ENCODE measurements at regions not wholly inside any gene's neighbourhood (a gene's known extent, or its start where the extent isn't known, plus 50 kb on each side); places are given as distances from the start of the nearest gene placed in this dataset.

DNA sequence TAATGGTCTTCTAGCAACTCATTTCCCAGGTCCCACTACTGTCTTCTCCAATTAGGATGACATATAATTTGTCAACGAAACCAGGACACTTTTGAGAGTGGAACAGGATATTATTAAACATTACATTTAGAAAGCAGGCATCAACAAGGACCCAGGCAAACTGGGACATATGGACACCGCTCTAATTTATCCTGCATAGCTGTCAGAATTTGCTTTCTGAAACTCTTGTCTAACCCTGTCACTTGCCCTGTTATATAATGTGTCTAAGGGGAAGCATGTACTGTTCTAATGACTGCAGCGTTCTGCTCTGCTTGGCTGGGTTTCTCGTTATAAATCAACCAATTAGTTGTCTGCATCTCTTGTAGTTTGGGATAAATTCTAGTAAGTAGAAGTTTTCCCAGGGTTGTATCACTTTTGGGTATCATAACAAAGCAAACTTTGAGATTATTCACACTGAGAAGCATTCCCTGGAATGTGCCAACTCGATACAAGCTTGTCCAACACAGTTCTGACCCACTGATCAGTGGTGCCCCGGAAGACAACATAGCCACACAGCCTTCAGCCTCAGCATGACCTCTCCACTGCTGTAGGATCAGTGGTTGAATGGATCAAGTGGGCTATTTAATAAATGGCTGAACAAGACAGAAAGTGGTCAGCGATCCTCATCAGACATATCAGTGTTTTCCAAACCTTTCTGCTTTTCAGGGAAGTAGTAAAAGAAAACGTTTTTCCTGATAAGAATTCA, 228.1 kb downstream of the KIF20B start:
- no peak for DNase-seq
- in situ Hi-C loops (cut with HindIII; ENCODE audit: low pct_ligation_motif_present, low pct_unique_long_range_greater_than_20kb, low sequenced_read_pairs) = no loop called here

DNA sequence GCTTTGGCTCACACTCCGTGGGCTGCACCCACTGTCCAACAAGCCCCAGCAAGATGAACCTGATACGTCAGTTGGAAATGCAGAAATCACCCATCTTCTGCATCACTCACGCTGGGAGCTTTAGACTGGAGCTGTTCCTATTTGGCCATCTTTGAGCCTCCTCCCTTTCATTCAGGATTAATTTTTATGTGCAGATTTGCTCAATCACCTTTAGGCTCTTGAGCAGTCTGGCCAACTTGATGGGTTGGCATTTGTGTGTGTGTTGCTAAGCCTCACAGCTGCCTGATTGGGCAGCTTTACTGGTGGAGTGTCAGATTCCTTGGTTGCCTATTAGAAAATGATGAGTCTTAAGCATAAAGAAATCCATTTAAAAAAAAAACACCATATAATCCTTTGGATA, 236.1 kb downstream of the KIF20B start:
- DNase-seq = no peak
- in situ Hi-C loops (cut with HindIII; ENCODE audit: low pct_ligation_motif_present, low pct_unique_long_range_greater_than_20kb, low sequenced_read_pairs) = no loop called here

GRCh38 chr10:89940076-89940475, 238.7 kb downstream of the KIF20B start:
- no peak for DNase-seq
- in situ Hi-C loops (cut with HindIII; ENCODE audit: low pct_ligation_motif_present, low pct_unique_long_range_greater_than_20kb, low sequenced_read_pairs) = no loop called here

- no peak for DNase-seq
- in situ Hi-C loops (cut with HindIII; ENCODE audit: low pct_ligation_motif_present, low pct_unique_long_range_greater_than_20kb, low sequenced_read_pairs) = no loop called here
Observed at GRCh38 chr10:89942217-89942616, 240.8 kb downstream of the KIF20B start.

- in situ Hi-C loops (cut with HindIII; ENCODE audit: low pct_ligation_motif_present, low pct_unique_long_range_greater_than_20kb, low sequenced_read_pairs) = no loop called here
- no peak for DNase-seq
Observed at GRCh38 chr10:89944138-89944537, 242.7 kb downstream of the KIF20B start.

DNA sequence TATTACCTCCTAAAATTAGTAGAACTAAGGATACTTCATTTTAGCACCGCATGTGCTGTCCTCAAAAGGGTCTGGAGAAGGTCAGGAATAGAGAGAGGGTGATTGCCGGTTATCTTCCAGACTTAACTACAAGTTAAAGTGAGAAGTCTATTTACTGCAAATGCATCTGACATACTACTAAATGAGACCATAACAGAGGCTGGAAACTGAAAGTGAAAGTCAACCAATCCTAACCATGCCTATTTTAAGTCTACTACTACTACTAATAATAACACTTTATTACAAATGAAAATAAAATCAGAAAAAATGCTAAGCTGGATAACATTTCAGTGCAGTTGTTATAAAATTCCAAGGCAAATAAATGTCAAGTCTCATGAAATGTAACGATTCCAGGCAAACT, 244.7 kb downstream of the KIF20B start:
- peak; percentile 15 for DNase-seq
- in situ Hi-C loops (cut with HindIII; ENCODE audit: low pct_ligation_motif_present, low pct_unique_long_range_greater_than_20kb, low sequenced_read_pairs) = no loop called here

DNA sequence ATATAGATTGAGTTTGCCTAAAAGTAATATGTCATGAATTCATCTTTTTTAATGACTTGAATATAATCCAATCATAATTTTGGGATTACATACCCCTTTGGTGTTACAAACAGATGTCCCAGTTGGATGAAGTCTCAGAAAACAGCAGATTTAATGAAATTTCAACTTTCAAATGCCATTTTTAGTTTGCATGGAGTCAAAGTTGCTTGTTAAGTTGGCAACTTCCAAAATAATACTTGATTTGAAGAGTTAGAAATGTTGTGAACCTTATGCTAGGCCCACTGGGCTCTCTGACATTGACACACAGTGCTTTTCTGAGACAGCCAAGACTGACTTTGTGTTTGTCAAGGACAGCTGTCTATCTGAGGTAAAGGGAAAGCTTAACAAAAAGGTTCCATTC, 248.1 kb downstream of the KIF20B start:
- in situ Hi-C loops (cut with HindIII; ENCODE audit: low pct_ligation_motif_present, low pct_unique_long_range_greater_than_20kb, low sequenced_read_pairs) = no loop called here
- no peak for DNase-seq

GRCh38 chr10:89952325-89952724, 250.9 kb downstream of the KIF20B start:
- in situ Hi-C loops (cut with HindIII; ENCODE audit: low pct_ligation_motif_present, low pct_unique_long_range_greater_than_20kb, low sequenced_read_pairs) = no loop called here

GRCh38 chr10:89952751-89953150, 251.4 kb downstream of the KIF20B start:
- no peak for DNase-seq
- in situ Hi-C loops (cut with HindIII; ENCODE audit: low pct_ligation_motif_present, low pct_unique_long_range_greater_than_20kb, low sequenced_read_pairs) = no loop called here

More at GRCh38 chr10:89952325-89952724, 250.9 kb downstream of the KIF20B start:
- no peak for DNase-seq

GRCh38 chr10:89954061-89954460, 252.7 kb downstream of the KIF20B start:
- DNase-seq = no peak

DNA sequence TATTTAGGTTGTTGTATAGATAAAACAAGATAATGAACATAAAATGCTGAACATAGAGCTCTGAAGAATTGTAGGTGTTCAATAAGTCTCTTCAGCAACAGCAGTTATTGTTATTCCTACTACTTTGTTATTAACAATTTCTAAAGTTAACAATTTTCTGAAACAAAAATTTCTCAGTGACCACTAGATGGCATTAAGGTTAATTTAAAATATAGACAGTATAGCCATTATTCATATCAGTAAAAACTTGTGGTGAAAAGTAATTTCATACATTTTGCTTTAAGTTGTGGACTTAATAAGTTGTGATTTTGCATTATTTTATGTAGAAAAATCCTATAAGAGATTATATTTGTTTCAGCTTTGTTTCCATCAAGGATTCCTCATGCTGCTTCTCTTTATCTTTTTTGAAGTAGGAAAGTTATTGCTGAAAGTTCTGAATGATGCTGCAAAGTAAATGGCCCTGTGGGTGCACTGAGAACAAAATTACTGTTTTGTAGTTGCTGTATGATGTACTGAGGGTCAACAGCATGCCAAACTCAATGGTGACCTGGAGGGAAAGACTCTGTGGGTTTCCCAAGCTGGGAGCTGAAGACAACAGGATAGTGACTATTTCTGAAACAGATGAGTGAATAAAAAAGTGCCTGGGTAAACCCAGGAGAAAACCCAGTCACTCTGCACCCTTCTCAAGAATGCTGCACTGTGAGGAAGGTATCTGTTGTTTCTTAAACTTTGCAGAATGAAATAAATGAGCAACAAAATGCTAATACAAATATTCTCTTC, 253.6 kb downstream of the KIF20B start:
- DNase-seq = peak; percentile 10
- in situ Hi-C loops (cut with HindIII; ENCODE audit: low pct_ligation_motif_present, low pct_unique_long_range_greater_than_20kb, low sequenced_read_pairs) = no loop called here

More at GRCh38 chr10:89954061-89954460, 252.7 kb downstream of the KIF20B start:
- in situ Hi-C loops (cut with HindIII; ENCODE audit: low pct_ligation_motif_present, low pct_unique_long_range_greater_than_20kb, low sequenced_read_pairs) = no loop called here

GRCh38 chr10:89959433-89960110, 258.2 kb downstream of the KIF20B start:
- no peak for DNase-seq
- in situ Hi-C loops (cut with HindIII; ENCODE audit: low pct_ligation_motif_present, low pct_unique_long_range_greater_than_20kb, low sequenced_read_pairs) = no loop called here

DNA sequence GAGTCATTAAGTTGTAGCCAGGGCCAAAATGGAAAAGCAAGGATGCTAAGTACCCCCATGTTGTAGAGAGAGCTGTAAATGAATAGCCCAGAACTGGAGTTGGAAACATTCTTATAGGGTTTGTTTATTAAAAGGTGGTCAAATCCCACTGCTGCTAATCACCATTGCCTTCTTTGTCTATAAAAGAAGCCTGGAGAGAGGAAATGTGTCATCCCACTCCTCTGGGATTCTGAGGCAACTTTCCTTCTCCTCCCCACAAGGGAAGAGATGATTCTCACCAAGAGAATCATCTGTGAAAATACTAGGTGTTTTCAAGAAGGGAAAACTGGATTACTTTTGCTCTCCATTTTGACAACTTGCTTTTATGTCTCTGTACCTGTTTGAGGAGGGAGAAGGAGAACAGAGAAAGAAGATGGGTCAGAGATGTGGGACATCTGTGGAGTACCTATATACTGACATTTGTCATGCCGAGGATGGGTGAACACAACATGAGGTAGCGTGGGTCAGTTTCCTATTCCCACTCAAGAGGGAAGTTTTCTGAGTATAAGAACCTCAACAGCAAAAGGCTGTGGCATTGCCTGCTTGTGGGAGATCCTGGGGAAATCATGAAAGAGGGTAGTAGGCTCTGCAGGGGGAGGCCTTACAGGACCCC, 262.2 kb downstream of the KIF20B start:
- DNase-seq = no peak
- in situ Hi-C loops (cut with HindIII; ENCODE audit: low pct_ligation_motif_present, low pct_unique_long_range_greater_than_20kb, low sequenced_read_pairs) = no loop called here

- in situ Hi-C loops (cut with HindIII; ENCODE audit: low pct_ligation_motif_present, low pct_unique_long_range_greater_than_20kb, low sequenced_read_pairs) = no loop called here
- DNase-seq = no peak
Observed at GRCh38 chr10:89966211-89966610, 264.8 kb downstream of the KIF20B start.

GRCh38 chr10:89973326-89973725, 271.9 kb downstream of the KIF20B start:
- DNase-seq = no peak
- in situ Hi-C loops (cut with HindIII; ENCODE audit: low pct_ligation_motif_present, low pct_unique_long_range_greater_than_20kb, low sequenced_read_pairs) = no loop called here

DNA sequence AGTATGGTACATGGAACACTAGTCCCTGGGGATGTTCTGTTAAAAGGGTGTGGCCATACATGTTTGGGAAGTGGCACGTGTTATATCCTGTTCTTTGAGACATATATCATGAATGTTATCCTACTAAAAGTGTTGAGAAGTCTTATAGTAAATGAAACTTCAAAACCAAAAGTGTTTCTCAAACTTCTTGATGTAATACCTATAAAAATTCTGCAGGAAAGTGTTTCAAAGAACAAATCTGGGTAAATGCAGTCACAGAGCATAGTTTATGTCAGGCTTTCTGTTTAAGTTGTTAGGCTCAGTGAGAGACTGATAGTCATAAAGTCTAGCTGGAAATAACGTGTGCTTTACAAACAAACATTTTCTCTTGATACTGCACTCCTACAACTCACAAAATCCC, 273.7 kb downstream of the KIF20B start:
- DNase-seq = no peak
- in situ Hi-C loops (cut with HindIII; ENCODE audit: low pct_ligation_motif_present, low pct_unique_long_range_greater_than_20kb, low sequenced_read_pairs) = no loop called here

DNA sequence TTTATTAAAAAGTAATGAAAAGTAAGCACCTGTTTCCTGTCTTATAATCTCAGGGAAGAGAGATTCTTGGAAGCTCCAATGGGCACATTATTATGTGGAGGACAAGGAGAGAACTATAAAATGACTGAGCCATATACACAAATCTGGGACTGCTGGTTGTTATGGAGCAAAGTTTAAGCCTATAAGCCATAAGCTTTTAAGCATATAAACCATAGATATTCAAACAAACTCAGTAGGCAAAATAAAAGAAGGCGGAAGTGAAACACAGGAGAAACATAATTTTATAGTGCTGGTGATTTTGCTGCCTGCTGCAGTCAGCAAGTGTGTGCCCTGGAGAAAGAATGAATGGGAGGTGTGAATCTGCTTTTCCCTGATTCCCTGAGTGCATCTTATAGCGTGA, 274.4 kb downstream of the KIF20B start:
- DNase-seq = no peak
- in situ Hi-C loops (cut with HindIII; ENCODE audit: low pct_ligation_motif_present, low pct_unique_long_range_greater_than_20kb, low sequenced_read_pairs) = no loop called here

- DNase-seq = no peak
- in situ Hi-C loops (cut with HindIII; ENCODE audit: low pct_ligation_motif_present, low pct_unique_long_range_greater_than_20kb, low sequenced_read_pairs) = no loop called here
Observed at GRCh38 chr10:89978081-89978480, 276.7 kb downstream of the KIF20B start.

DNA sequence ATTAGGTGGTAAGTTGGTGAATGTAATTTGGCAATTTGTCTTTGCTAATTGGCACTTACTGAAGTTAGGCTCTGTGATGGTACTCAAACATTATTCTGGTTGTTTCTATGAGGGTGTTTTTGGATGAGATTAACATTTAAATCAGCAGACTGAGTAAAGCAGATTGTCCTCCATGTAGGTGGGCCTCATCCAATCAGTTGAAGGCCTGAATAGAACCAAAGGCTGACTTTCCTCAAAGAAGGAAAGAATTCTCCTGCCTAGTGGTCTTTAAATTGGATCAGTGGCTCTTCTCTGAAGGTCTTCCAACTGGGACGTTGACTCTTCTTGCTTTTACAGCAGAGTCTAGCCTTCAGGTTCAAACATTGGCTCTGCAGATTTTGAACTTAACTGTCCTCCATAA, 278.3 kb downstream of the KIF20B start:
- no peak for DNase-seq
- in situ Hi-C loops (cut with HindIII; ENCODE audit: low pct_ligation_motif_present, low pct_unique_long_range_greater_than_20kb, low sequenced_read_pairs) = no loop called here
